ENCODE measurements at regions not wholly inside any gene's neighbourhood (a gene's known extent, or its start where the extent isn't known, plus 50 kb on each side); places are given as distances from the start of the nearest gene placed in this dataset.

DNA sequence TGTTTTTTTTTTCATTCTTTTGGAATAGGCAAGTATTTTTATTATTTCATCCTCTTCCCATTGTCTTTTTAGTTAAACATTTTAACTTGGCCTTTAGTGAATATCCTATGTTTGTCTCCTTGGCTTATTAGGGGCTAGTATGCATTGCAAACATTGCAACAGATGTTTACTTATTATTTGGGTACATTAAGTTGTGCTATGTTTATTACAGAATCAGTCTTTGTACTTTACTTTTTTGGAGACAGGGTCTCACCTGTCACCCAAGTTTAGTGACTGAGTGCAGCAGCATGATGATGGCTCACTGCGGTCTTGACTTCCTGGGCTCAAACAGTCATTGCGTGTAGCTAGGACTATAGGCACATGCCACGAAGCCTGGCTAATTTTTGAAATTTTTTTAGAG lies 51.1 kb upstream of the NUDT6 start:
- no peak overlapping the region for H3K4me3 ChIP-seq (replicated peaks; ENCODE audit: low read depth, low read length)
- no peaks in the 10 kb centered on the region for H3K27me3 ChIP-seq (replicated peaks; ENCODE audit: control insufficient read depth, insufficient read depth, low read length)
- TF ChIP-seq, protein P1, sequence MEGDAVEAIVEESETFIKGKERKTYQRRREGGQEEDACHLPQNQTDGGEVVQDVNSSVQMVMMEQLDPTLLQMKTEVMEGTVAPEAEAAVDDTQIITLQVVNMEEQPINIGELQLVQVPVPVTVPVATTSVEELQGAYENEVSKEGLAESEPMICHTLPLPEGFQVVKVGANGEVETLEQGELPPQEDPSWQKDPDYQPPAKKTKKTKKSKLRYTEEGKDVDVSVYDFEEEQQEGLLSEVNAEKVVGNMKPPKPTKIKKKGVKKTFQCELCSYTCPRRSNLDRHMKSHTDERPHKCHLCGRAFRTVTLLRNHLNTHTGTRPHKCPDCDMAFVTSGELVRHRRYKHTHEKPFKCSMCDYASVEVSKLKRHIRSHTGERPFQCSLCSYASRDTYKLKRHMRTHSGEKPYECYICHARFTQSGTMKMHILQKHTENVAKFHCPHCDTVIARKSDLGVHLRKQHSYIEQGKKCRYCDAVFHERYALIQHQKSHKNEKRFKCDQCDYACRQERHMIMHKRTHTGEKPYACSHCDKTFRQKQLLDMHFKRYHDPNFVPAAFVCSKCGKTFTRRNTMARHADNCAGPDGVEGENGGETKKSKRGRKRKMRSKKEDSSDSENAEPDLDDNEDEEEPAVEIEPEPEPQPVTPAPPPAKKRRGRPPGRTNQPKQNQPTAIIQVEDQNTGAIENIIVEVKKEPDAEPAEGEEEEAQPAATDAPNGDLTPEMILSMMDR (IDR thresholded peaks at IDR 0.05; ENCODE audit: insufficient read depth, low read length, poor library complexity, severe bottlenecking): no peak
- no peaks in the 10 kb centered on the region for H3K36me3 ChIP-seq (ENCODE audit: control insufficient read depth, insufficient read depth, low read length)
- no peak for DNase-seq (ENCODE audit: extremely low read depth, insufficient read length)

DNA sequence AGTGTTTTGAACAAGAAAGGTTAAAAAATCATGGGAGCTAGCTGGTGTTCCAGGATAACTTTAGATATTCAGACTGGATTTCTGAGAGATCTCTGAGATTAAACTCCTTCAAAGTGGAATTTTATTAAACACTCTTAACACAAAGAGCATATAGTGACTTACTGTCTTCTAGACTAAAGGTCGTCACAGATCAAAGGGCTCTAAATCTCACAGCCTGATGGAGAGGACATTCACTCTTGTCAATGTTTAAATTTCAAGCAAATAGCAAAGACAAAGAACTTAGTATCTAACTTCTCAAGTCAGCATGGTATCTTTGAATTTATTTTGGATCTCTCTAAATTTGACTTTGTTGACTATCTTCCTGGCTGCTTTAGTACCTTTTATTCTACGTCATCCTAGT lies 53.7 kb upstream of the NUDT6 start:
- Histone ChIP-seq H3K4me3 (replicated peaks; ENCODE audit: low read depth, low read length) (no peak overlapping the region), H3K36me3 (ENCODE audit: control insufficient read depth, insufficient read depth, low read length) (no peaks in the 10 kb centered on the region), H3K27me3 (replicated peaks; ENCODE audit: control insufficient read depth, insufficient read depth, low read length) (no peaks in the 10 kb centered on the region)
- no peak for DNase-seq (ENCODE audit: extremely low read depth, insufficient read length)
- TF ChIP-seq, protein P1 (IDR thresholded peaks at IDR 0.05; ENCODE audit: insufficient read depth, low read length, poor library complexity, severe bottlenecking): no peak

DNA sequence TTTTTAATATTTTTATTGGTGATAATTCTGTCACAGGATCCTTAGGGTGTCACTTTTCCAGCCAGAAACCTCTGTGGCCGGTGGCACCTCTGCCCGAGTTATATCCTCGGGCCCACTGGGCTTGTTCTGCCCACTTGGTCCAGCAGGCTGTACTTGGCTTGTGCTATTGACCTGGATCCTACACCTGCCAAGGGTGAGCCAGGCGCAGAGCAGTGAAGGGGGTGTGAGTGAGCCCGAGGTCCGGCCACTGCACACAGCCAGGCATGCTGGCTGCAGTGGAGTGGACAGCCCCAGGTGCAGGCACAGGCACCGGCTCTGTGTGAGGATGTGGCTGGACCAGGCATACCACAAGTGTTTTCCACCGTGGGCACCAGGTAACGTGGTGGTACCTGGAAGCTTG lies 54.7 kb upstream of the NUDT6 start:
- no peak for DNase-seq (ENCODE audit: extremely low read depth, insufficient read length)
- Histone ChIP-seq H3K27me3 (replicated peaks; ENCODE audit: control insufficient read depth, insufficient read depth, low read length) (no peaks in the 10 kb centered on the region), H3K36me3 (ENCODE audit: control insufficient read depth, insufficient read depth, low read length) (no peaks in the 10 kb centered on the region), H3K4me3 (replicated peaks; ENCODE audit: low read depth, low read length) (no peak overlapping the region)
- TF ChIP-seq, protein P1 (IDR thresholded peaks at IDR 0.05; ENCODE audit: insufficient read depth, low read length, poor library complexity, severe bottlenecking): no peak

DNA sequence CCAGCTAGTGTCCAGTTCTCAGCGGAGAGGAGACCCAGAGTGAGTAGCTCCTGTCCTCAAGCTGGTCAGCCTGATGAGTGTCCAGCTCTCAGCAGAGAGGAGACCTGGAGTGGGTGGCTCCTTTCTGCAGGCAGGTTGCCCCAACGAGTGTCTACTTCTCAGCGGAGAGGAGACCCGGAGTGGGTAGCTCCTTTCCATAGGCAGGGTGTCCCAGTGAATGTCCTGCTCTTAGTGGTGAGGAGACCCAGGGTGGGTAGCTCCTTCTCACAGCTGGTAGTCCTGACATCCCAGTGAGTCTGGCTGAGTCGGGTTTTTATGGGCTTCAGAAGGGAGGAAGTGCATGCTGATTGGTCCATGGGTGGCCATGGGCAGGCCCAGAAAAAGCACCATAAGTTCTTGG lies 55.7 kb upstream of the NUDT6 start:
- H3K36me3 ChIP-seq (ENCODE audit: control insufficient read depth, insufficient read depth, low read length): no peaks in the 10 kb centered on the region
- H3K4me3 ChIP-seq (replicated peaks; ENCODE audit: low read depth, low read length): no peak overlapping the region
- TF ChIP-seq, protein P1 (IDR thresholded peaks at IDR 0.05; ENCODE audit: insufficient read depth, low read length, poor library complexity, severe bottlenecking): no peak
- no peak for DNase-seq (ENCODE audit: extremely low read depth, insufficient read length)
- no peaks in the 10 kb centered on the region for H3K27me3 ChIP-seq (replicated peaks; ENCODE audit: control insufficient read depth, insufficient read depth, low read length)

DNA sequence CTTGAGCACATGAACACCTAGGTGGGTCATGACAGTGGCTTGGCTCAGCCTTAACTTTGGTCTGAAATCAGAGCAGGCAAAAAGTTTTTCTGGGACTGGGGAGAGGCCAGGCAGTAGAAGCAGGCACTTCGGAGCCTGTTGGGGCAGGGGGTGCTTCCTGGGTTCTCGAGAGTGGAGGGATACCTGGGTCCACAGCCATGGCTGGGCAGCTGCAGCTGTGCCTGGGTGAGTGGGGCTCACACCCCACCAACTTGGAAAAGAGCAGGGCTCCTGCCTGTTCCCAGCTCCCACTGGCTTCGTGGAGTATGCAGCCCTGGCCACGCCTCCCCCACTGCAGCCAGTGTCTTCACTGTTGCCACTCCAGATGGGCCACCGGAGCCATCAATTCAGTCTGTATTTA lies 56.4 kb upstream of the NUDT6 start:
- TF ChIP-seq, protein P1 (IDR thresholded peaks at IDR 0.05; ENCODE audit: insufficient read depth, low read length, poor library complexity, severe bottlenecking): no peak
- no peaks in the 10 kb centered on the region for H3K27me3 ChIP-seq (replicated peaks; ENCODE audit: control insufficient read depth, insufficient read depth, low read length)
- H3K4me3 ChIP-seq (replicated peaks; ENCODE audit: low read depth, low read length): no peak overlapping the region
- DNase-seq (ENCODE audit: extremely low read depth, insufficient read length): no peak
- H3K36me3 ChIP-seq (ENCODE audit: control insufficient read depth, insufficient read depth, low read length): no peaks in the 10 kb centered on the region

DNA sequence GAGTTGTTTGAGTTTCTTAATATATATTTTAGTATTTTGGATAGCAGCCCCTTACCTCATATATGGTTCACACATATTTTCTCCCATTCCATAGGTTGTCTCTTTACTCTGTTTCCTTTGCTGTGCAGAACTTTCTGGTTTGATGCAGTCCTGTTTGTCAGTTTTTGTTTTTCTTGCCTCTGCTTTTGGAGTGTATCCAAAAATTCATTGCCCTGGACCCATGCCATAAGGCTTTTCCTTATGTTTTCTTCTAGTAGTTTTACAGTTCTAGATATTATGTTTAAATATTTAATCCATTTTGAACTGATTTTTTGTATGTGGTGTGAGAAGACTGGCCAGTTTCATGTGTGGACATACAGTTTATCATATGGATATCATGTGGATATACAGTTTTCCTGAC lies 58.5 kb upstream of the NUDT6 start:
- no peak for DNase-seq (ENCODE audit: extremely low read depth, insufficient read length)
- Histone ChIP-seq H3K27me3 (replicated peaks; ENCODE audit: control insufficient read depth, insufficient read depth, low read length) (no peaks in the 10 kb centered on the region), H3K4me3 (replicated peaks; ENCODE audit: low read depth, low read length) (no peak overlapping the region), H3K36me3 (ENCODE audit: control insufficient read depth, insufficient read depth, low read length) (no peaks in the 10 kb centered on the region)
- TF ChIP-seq, protein P1 (IDR thresholded peaks at IDR 0.05; ENCODE audit: insufficient read depth, low read length, poor library complexity, severe bottlenecking): no peak
